Skeletal muscle tissue (tissue), 3 donors: ENCODE measurements at regions not wholly inside any gene's neighbourhood (a gene's known extent, or its start where the extent isn't known, plus 50 kb on each side); places are given as distances from the start of the nearest gene placed in this dataset.

Source experiments
- H3K27ac ChIP-seq: one replicate; pipeline ENCODE4 v1.7.0; 2013; ENCODE audit warnings: mild to moderate bottlenecking, low read depth, low read length, inconsistent platforms
- H3K27me3 ChIP-seq, 3 donors: one replicate each; pipeline ENCODE4 v1.7.0; 2013; ENCODE audit warnings: low read length in 3 of 3; ENCODE audit not compliant: control insufficient read depth in 3 of 3, insufficient read depth in 3 of 3
- H3K36me3 ChIP-seq, 3 donors: one replicate each; pipeline ENCODE4 v1.7.0; 2013; ENCODE audit warnings: low read length in 3 of 3; ENCODE audit not compliant: control insufficient read depth in 3 of 3, insufficient read depth in 3 of 3
- H3K4me1 ChIP-seq, 3 donors: one replicate each; pipeline ENCODE4 v1.7.0; 2013; ENCODE audit warnings: low read length in 3 of 3, mild to moderate bottlenecking in 3 of 3; ENCODE audit not compliant: control insufficient read depth in 3 of 3, insufficient read depth in 3 of 3
- H3K4me3 ChIP-seq, 3 donors: one replicate each; pipeline ENCODE4 v1.7.0; 2013; ENCODE audit warnings: low read length in 3 of 3
- H3K9ac ChIP-seq, 3 donors: one replicate each; pipeline ENCODE4 v1.7.0; 2013; ENCODE audit warnings: low read length in 3 of 3, mild to moderate bottlenecking in 3 of 3, moderate library complexity in 2 of 3, low read depth in 1 of 3
- H3K9me3 ChIP-seq, 3 donors: one replicate each; pipeline ENCODE4 v1.7.0; 2013; ENCODE audit warnings: low read length in 3 of 3; ENCODE audit not compliant: control insufficient read depth in 3 of 3
- donor health status: Osteomylitis.

DNA sequence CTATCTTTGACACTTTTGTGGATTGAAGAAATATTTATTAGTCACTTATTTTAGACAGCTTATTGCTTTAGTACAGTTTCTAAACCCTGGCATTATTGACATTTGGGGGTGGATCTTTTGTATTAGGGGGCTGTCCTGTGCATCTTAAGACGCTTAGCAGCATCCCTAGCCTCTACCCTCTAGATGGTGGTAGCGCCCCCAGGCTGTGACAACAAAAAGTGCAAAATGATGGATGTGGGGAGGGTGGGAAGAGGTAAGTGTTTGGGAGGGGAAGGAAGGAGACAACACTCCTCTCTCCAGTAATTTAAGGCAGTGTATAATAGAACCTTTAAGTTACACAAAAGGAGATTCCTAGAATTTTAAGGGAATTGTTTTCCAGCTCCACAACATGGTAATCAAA lies 1210.6 kb downstream of the C4orf33 start:
- no peaks in the 10 kb centered on the region for H3K36me3 ChIP-seq
- no peaks in the 10 kb centered on the region for H3K9me3 ChIP-seq
- no peak overlapping the region for H3K9ac ChIP-seq
- no peak overlapping the region for H3K4me3 ChIP-seq
- H3K27ac ChIP-seq: no peak overlapping the region
- no peaks in the 10 kb centered on the region for H3K4me1 ChIP-seq
- no peaks in the 10 kb centered on the region for H3K27me3 ChIP-seq

GRCh38 chr4:130309221-130309620 lies 1213.3 kb downstream of the C4orf33 start:
- H3K9ac ChIP-seq: no peak overlapping the region
- H3K4me3 ChIP-seq: no peak overlapping the region
- H3K27ac ChIP-seq: no peak overlapping the region
- H3K36me3 ChIP-seq: no peaks in the 10 kb centered on the region
- no peaks in the 10 kb centered on the region for H3K9me3 ChIP-seq
- no peaks in the 10 kb centered on the region for H3K27me3 ChIP-seq
- H3K4me1 ChIP-seq: no peaks in the 10 kb centered on the region

DNA sequence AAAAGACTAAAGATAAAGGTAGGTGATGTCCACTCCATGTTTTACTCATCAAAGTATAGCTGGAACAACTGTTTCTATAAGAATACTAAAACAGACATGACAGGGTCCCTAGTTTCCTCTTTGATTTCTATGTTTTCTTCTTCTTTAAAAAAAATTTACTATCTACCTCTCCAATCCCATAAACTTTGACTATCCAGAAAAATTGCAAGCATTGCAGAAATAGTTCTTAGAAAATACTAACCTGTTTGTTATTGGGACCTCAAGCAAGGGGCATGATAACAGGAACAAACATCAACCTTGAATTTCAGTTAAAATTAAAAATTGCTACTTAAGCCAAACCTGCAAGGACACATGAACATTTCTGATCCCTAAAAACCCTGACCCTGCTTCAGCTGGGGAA lies 1226.5 kb downstream of the C4orf33 start:
- Histone ChIP-seq H3K36me3 (no peaks in the 10 kb centered on the region), H3K4me3 (no peak overlapping the region)

DNA sequence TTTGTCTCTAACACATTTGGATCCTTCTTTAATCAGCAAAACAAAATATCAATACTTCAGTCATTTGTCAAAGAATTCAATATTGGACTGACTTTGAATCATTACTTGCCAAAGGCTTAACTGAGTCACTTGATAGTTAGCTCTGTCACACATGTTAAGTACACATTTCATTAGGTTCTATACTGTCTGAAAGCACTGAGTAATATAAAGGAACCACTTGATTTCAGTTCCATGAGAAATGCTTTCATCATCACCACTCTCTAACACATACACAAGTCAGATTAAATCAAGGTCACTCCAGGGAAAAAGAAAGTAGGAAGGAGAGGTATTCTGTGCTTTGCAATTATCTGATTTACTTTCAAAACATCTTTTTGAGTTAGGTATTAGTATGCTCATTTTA lies 1233.1 kb downstream of the C4orf33 start:
- Histone ChIP-seq H3K4me1 (no peaks in the 10 kb centered on the region), H3K4me3 (no peak overlapping the region), H3K27me3 (no peaks in the 10 kb centered on the region), H3K9ac (no peak overlapping the region), H3K27ac (no peak overlapping the region), H3K9me3 (no peaks in the 10 kb centered on the region), H3K36me3 (no peaks in the 10 kb centered on the region)

More for the DNA sequence above, 1226.5 kb downstream of the C4orf33 start:
- Histone ChIP-seq H3K27me3 (no peaks in the 10 kb centered on the region), H3K9ac (no peak overlapping the region), H3K4me1 (no peaks in the 10 kb centered on the region), H3K27ac (no peak overlapping the region), H3K9me3 (no peaks in the 10 kb centered on the region)

DNA sequence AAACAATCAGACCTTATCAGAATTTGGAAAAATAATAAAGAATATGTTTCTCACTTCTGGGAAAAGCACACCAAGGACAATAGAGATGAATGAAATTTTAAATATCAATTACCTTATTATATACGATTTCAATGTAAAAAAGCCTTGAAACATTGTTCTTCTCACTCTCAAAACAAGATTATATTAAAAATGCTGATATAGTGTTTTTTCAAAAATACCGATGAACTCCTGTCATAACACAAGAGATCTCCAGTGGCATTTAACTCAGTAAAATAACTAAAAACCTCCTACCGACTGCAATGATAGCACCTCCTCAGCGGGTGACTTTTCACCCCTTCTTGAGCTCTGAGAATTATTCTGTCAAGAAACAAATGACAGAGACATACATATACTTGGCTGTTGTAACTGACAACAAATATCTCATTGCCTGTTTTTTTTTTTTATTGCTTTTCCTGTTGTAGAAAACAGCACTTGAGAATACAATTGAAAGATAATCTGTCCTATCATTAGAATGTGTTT lies 1237.3 kb downstream of the C4orf33 start:
- Histone ChIP-seq H3K36me3 (no peaks in the 10 kb centered on the region), H3K27me3 (no peaks in the 10 kb centered on the region), H3K27ac (no peak overlapping the region), H3K9ac (no peak overlapping the region), H3K4me1 (no peaks in the 10 kb centered on the region), H3K9me3 (no peaks in the 10 kb centered on the region), H3K4me3 (no peak overlapping the region)

DNA sequence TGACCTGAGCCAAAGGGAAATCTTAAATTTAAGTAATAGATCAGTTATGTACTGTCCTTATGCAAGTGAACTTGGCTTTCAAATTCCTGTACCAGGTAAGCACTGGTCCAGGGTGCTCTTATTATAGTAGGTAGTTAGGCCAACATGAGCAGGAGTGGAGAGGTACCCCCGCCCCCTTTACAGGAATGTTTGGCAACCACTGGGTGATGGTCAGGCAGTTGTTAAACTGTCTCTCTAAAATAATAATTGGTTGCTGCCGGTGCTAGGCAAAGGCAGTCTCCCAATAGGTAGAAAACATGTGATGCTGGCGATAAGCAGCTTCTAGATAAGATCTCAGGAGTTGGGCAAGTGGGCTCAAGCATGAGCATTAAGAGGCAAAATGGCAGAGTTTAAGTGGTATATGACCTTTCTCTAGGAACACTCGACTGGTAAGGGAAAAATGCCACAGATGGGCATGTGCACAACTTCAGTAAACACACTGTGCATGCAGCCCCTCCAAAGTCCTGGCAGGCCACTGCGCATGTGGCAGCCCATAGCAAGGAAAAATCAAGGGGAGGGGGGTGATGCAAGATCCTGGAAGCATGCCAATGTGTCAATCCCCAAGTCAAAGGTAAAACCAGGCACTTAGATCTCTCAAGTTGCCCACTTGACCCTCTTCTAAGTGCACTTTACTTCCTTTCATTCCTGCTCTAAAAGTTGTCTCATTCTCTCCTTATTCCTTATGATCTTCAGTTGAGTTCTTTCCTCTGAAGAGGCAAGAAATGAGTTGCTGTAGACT lies 1239.7 kb downstream of the C4orf33 start:
- Histone ChIP-seq H3K4me3 (no peak overlapping the region), H3K4me1 (no peaks in the 10 kb centered on the region), H3K36me3 (no peaks in the 10 kb centered on the region), H3K27me3 (no peaks in the 10 kb centered on the region), H3K27ac (no peak overlapping the region), H3K9ac (no peak overlapping the region), H3K9me3 (no peaks in the 10 kb centered on the region)

DNA sequence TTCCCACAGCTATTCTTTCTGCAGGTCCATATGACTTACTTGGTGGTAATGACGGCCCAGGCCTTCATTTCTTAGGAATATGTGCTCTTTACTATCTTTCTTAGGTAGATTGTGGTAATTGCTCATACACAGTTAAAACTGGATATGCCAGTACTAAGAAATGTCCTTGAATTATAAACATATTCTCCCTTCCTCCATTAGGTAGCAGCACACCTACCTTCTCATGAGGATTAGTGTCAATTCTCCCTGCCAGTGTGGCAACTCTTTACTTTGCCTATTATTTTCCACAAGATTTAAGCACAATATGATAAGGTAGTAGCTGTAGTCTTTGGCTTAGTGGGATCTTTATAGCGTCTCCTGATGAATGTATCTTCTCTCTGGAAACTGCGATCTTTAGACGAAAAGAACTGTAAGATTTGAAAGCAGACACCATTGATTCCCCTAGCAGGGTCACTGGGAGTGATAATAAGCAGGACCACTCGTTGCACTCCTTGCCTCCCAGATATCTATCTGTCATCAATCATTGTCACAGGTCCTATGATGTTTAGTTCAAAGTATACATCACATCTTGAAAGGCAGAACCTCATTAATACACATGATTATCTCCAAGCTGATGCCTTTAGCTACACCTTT lies 1240.7 kb downstream of the C4orf33 start:
- H3K27me3 ChIP-seq: no peaks in the 10 kb centered on the region
- H3K36me3 ChIP-seq: no peaks in the 10 kb centered on the region
- H3K27ac ChIP-seq: no peak overlapping the region
- no peak overlapping the region for H3K4me3 ChIP-seq
- H3K9ac ChIP-seq: no peak overlapping the region
- H3K4me1 ChIP-seq: no peaks in the 10 kb centered on the region
- H3K9me3 ChIP-seq: no peaks in the 10 kb centered on the region

- Histone ChIP-seq H3K4me3 (no peak overlapping the region), H3K36me3 (no peaks in the 10 kb centered on the region), H3K27me3 (no peaks in the 10 kb centered on the region), H3K9me3 (no peaks in the 10 kb centered on the region), H3K9ac (no peak overlapping the region), H3K27ac (no peak overlapping the region), H3K4me1 (no peaks in the 10 kb centered on the region)
These were observed 1242.9 kb downstream of the C4orf33 start for GRCh38 chr4:130338851-130339250.

- H3K27me3 ChIP-seq: no peaks in the 10 kb centered on the region
- H3K27ac ChIP-seq: no peak overlapping the region
- no peaks in the 10 kb centered on the region for H3K36me3 ChIP-seq
- H3K4me1 ChIP-seq: no peaks in the 10 kb centered on the region
- no peak overlapping the region for H3K9ac ChIP-seq
- H3K9me3 ChIP-seq: no peaks in the 10 kb centered on the region
- H3K4me3 ChIP-seq: no peak overlapping the region
These were observed 1253.8 kb downstream of the C4orf33 start for GRCh38 chr4:130349745-130350144.

- Histone ChIP-seq H3K9me3 (no peaks in the 10 kb centered on the region), H3K27me3 (no peaks in the 10 kb centered on the region), H3K36me3 (no peaks in the 10 kb centered on the region), H3K4me3 (no peak overlapping the region), H3K4me1 (no peaks in the 10 kb centered on the region), H3K9ac (no peak overlapping the region), H3K27ac (no peak overlapping the region)
These were observed 1260.9 kb downstream of the C4orf33 start for GRCh38 chr4:130356873-130357272.
